NCI-H2081 treated with DMSO at 0.1 percent for 48 hours (cell line): ENCODE measurements at regions not wholly inside any gene's neighbourhood (a gene's known extent, or its start where the extent isn't known, plus 50 kb on each side); places are given as distances from the start of the nearest gene placed in this dataset.

Source experiments
- DNase-seq: peaks from one replicate; lab custom pipeline; 2025; lab: John Stamatoyannopoulos, UW

DNA sequence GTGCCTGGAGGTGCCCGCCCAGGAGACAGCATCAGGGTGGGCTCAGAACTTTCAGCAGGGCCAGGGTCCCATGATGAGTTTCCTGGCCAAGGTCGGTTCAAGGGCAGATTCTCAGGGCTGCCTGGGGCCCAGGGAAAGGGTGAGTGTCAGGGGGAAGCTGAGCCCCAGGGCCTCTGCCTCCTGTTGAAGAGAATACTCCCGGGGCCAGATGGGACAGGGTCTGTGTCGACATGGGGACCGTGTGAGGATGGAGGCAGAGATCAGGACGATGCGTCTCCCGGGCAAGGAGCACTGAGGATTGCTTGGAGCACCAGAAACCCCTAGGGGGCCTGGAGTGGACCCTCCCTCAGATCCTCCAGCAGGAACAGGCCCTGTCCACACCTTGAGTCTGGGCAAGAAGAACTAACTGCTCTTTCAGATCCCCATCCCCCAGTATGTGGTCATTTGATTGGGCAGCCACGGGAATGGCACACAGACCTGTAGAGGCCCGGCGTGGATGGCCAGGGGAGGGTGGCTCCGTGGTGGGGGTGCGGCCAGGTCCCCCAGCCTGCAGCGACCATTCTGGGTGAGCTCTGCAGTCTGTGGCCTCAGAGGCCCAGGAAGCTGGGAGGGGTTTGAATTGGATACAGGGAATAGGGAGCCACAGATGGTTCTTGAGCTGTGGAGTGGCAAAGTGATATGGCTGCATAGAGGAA lies 1078.7 kb downstream of the BRD1 start:
- DNase-seq, result no peak

GRCh38 chr22:48748113-48748859 lies 1079.4 kb downstream of the BRD1 start:
- no peak for DNase-seq

DNA sequence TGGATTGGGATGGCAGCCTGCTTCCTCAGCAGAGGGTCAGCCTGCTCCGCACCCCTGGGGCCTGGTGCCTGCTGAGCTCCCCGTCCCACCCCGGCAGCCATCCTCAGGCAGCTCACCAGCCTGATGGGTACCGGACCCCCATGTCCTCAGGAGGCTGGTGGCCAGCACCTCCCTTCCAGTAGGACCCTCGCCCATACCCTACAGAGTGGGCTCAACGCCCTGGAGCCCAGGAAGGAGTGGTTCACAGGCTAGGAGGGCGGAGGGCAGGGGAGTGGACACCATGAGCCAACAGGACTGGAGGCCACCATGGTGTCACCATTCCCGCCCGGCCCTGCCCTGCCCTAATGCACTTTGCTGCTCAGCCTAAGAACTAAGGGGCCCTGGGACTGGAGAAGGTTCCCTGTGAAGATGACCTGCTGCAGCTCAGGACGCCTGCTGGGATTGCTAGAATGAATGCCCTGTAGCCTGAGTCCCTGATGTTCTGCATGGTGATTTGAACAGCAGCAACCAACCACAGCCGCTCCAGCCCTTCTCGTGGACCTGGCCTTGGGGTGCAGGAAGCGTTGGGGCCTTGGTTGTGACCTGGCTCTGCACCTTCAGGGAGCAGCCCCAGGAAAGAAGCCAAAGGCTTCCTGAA lies 1080.8 kb downstream of the BRD1 start:
- DNase-seq, result no peak

DNA sequence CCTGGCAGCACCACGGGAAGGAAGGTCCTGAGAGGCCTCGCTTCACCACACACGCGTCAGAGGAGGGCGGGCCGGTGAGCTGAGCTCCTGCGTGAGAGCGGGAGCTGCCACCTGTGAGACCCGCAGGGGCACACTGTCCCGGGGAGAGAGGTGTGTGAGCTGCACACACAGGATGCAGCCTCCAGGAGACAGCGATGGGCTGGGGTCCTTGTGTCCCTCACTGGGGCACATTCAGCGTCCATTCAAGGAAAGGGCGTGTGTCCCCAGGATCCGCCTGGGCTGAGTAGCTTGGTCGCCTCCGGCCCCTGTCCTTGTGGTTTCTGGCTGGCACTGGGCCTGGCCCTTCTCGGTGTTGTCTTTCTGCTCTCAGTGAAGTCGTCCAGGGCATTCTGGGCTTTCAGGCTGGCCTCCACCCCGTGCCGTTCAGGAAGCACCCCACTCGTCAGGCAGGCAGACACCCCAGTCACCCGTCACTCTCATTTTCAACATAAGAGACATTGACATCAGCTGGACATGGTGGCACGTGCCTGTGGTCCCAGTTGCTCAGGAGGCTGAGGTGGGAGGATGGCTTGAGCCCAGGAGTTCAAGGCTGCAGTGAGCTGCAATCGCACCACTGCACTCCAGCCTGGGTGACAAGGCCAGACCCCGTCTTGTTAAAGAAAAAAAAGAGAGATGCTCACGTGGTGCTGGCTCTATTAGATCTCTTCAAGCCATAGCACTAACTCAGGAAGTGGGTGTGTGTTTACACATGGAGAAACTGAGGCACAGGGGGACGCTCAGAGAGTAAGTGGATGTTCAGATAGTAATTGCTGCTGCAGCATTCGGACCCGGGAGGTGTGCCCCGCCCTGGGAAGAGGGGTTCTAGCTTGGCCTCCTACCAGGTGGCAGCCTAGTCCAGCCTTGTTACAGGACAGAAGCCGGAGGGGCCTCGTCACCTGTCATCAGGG lies 1081.6 kb downstream of the BRD1 start:
- DNase-seq, result no peak

DNA sequence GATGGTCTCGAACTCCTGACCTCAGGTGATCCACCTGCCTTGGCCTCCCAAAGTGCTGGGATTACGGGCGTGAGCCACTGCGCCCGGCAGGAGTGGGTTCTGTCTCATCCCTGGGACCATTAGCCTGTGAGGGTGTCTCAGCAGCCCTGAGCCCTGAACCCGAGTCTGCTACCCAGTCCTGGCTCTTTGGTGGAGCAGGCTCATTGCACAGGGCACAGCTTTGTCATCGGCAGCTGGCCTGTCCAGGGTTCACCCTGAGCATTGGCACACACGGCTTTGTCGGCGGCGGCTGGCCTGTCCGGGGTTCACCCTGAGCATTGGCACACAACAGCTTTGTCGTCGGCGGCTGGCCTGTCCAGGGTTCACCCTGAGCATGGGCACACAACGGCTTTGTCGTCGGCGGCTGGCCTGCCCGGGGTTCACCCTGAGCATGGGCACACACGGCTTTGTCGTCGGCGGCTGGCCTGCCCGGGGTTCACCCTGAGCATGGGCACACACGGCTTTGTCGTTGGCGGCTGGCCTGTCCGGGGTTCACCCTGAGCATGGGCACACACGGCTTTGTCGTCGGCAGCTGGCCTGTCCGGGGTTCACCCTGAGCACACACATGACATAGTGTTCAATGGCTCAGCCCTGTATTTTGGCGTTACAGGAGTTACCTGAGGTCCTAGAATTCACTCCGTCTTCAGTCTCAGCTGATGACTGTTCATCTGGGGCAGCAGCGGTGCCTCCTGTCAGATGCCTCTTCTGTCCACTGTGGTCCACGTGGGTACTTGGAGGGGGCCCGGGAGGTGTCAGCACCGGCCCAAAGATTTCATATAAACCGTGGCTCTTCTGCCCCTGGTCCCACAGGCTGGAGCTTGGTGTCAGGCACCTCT lies 1082.5 kb downstream of the BRD1 start:
- no peak for DNase-seq

GRCh38 chr22:48744283-48744641 lies 1083.4 kb downstream of the BRD1 start:
- no peak for DNase-seq

GRCh38 chr22:48743601-48744282 lies 1083.9 kb downstream of the BRD1 start:
- DNase-seq, result no peak

DNA sequence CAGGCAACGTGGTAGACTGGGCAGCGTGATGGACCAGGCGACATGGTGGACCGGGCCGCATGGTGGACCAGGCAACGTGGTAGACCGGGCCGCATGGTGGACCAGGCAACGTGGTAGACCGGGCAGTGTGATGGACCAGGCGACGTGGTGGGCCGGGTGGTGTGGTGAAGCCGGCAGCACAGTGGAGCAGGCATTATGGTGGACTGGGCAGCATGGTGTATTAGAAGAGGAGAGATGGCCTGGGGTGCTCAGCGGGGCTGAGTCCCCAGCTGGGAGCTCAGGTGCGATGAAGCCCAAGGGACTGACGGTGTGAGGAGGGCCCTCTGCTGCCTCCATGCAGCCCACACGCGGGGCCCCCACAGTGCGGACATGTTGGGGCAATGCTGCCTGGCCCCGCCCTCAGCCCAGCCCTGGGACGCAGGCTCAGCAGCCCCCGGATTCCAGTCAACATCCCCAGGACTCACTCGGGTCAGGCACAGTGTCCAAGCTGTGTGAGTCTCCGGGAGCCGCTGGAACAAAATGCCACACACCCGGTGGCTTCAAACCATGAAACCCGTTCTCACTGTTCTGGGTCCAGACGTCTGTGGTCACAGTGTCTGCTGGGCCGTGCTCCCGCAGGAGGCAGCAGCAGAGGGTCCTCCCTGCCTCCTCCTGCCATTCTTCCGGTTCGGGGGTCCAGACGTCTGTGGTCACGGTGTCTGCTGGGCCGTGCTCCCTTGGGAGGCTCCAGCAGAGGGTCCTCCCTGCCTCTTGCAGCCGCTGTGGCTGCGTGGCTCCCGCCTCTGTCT lies 1084.9 kb downstream of the BRD1 start:
- no peak for DNase-seq

GRCh38 chr22:48742191-48742555 lies 1085.5 kb downstream of the BRD1 start:
- no peak for DNase-seq

GRCh38 chr22:48741540-48741939 lies 1086.1 kb downstream of the BRD1 start:
- no peak for DNase-seq

DNA sequence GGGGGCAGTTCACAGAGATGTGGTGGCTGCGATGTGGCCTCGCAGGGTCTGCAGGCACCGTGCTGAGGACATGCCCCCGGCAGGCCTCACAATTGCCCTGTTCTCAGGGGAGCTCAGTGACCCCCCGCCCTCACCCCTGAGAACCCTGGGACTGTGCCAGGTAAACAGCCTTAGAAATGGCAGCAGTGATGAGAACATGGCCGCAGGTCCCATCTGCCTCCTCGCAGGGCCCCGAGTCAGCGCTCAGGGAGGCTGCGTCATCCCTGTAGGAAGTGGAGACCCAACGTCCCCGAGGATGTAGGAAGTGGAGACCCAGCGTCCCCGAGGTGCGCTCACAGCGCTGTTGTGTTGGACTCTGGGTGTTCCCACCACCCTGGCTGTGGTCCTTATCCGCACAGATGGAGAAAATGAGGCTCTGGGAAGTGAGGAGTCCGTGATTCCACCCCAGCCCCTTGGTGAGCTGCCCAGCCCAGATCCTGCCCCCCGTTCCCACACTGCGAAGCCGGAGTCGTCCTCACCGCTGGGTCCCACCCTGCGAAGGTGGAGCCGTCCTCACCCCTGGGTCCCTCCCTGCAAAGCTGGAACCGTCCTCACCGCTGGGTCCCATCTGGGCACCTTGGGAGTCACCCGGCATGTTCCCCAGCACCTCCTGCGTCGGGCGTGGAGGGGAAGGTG lies 1086.8 kb downstream of the BRD1 start:
- no peak for DNase-seq

- DNase-seq, result no peak
Measured at GRCh38 chr22:48740086-48740730, 1087.5 kb downstream of the BRD1 start.

DNA sequence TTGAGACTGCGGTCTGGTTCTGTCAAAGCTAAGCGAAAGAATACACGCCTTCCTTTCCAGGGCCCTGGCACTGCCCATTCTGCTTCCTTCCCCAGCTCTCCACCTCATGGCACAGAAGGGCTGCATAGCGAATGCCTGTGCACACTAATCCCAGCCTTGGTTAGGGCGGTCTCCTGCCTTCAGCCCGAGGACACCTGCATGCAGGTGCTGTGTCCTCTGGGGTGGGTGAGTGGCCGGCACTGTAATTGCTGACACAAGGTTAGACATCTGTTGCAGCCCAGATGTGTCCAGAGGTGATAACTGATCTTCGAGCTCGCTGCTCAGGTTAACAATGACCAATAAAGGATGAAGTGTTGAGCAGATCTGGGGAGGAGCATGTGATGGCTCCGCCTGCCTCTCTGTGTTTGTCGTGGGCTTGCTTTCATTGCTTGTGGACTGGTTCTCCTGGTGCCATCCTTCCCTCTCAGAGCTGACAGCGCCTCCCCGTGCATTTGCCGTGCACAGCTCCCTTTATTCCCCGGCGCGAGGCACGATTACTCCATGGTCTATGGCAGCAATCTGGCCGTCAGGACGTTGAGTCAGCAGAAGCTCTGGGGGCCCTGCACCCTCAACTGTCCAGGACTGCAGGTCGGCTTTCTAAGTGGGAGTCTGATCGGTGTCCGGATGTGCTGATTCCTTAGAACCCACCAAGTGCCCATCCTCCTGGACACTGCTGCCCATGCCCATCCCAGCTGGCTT lies 1088.2 kb downstream of the BRD1 start:
- no peak for DNase-seq

DNA sequence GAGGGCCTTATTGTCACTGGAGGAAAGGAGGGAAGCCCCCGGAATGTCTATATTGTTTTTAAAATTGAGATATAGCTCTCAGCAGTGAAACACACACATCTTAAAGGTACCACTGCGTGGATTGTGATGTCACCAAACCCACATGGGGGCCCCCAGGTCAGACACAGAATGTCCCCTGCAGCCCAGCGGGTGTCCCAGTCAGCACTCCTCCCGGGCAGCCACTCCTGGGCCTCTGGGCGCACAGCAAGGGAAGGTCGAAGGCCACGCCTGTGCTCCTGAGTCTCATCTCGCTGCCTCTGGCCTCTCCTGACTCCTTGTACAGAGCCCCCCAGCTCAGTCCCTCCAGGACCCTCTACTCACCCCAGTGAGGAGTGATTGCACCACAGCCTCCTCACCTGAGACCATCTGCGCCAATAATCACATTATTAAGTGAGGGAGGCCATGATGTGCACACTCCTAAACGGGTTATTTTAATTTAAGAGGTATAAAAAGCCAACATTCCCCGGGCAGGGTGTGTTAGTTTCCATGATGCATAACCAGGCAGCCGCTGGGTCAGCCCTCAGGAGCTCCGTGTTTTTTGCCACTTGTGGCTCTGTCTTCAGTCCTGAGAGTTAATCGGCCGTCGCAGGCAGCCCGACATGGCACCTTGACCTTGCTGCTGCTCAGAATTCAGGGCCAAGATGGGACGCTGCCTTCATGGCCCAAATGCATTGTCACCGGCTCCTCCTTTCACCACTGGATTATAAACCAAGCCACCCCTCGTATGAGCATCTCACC lies 1089.3 kb downstream of the BRD1 start:
- DNase-seq, result no peak

DNA sequence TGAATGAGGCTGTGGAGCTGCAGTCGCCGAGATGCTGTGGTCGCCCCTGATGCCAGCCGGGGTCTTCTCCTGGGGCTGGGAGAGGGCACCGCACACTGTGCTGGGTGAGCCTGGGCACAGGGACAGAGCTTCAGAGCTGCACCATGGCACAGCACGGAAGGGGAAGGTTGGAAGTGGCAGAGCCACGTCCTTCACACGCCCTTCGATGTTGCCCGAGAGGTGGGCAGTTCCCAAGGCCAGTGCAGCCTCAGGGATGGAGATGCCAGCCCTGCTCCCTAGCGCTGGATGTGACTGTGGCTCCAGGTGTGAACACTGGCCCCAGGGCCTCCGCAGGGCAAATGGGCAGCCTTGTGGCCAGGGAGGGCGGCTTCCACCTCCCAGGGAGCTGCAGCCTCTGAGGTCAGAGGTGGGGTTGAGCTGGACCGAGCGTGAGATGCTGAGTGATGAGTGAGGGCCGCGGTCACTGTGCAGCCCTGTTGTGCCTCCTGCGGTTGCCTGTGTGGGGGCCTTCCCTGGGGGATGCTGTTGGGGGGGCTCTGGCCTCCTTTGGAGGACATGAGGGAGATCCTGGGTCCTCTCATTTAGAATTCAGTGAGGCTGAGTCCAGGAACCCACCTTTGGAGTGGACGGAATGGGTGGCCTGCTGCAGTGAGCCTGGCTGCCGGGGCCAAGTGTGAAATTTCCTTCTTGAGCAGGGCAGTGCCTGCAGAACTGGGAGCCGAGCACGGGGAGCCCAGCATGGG lies 1090.0 kb downstream of the BRD1 start:
- DNase-seq, result no peak
